BLaER1 treated with 17β-estradiol and CSF1 and Interleukin-3, amounts not matched to agents 10 nM and 100 nM (cell line): ENCODE measurements at regions not wholly inside any gene's neighbourhood (a gene's known extent, or its start where the extent isn't known, plus 50 kb on each side); places are given as distances from the start of the nearest gene placed in this dataset.

Experiments
- H3K27ac ChIP-seq, 11 experiments: shearing (Covaris generic); formaldehyde crosslinking; 2 replicates each; pipeline ENCODE4 v1.8.1; 2022
- H3K27me3 ChIP-seq, 11 experiments: shearing (Covaris generic); formaldehyde crosslinking; 2 replicates each; pipeline ENCODE4 v1.8.1; 2022
- H3K36me3 ChIP-seq, 11 experiments: shearing (Covaris generic); formaldehyde crosslinking; 2 replicates each; pipeline ENCODE4 v1.8.1; 2022
- H3K4me1 ChIP-seq, 10 experiments: shearing (Covaris generic); formaldehyde crosslinking; 2 replicates each; pipeline ENCODE4 v1.8.1; 2022
- H3K4me2 ChIP-seq, 11 experiments: shearing (Covaris generic); formaldehyde crosslinking; 2 replicates each; pipeline ENCODE4 v1.8.1; 2022
- H3K4me3 ChIP-seq, 10 experiments: shearing (Covaris generic); formaldehyde crosslinking; 2 replicates each; pipeline ENCODE4 v1.8.1; 2022
- H3K9ac ChIP-seq, 11 experiments: shearing (Covaris generic); formaldehyde crosslinking; 2 replicates each; pipeline ENCODE4 v1.8.1; 2022
- H3K9me3 ChIP-seq, 11 experiments: shearing (Covaris generic); formaldehyde crosslinking; replicated peaks in 1 of 11; 2 replicates each; pipeline ENCODE4 v1.8.1; 2022
- H4K20me1 ChIP-seq, 11 experiments: shearing (Covaris generic); formaldehyde crosslinking; 2 replicates each; pipeline ENCODE4 v1.8.1; 2022
- Cebpa-rat ChIP-seq, 11 experiments: shearing (Covaris generic); IDR thresholded peaks; 2 replicates each; pipeline ENCODE4 v1.8.1; 2022

DNA sequence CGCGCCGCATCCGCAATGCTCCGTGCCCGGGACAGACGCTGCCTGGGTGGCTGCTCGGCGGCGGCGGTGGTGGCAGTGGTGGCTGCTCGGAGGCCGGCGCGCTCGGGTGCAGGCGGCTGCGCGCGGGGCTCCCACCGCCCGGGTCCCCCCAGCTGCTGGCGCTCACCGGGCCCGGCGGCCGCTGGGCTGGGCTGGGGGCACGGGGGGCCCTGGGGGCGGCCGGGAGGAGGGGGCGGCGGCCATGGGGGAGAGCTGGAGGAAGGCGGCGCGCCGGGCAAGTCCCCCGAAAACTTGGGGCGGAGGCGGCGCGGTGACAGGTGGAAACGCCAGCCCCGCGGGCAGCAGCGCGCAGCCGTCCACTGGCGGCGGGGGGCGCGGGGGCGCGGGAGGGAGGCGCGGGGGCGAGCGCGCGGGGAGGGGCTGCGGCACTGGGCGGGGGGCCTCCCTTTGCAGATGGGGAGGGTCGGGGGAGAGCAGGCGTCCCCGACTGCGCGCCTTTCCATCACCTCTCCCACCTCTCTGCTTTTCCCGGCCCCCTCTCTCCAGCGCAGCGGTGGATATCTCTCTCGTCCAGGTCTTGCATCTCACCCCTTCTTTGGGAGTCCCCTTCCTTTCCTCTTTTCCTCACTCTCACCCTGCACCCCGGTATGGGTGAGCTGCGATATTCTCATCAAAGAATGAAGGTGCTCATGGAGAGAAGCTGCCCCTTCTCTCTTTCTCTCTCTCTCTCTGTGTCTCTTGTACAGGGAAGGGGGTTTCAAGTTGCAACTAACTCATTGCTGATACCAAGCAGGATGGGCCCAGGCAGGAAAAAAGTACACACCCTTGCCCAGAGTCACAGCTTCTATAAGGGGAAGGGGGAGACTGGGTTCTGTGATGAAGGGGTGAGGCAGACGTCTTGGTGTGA lies 83.7 kb upstream of the DHRSX start:
- H3K36me3 ChIP-seq = peaks cover 0 to 4% (median 0%) of the 10 kb centered on the region in 11 experiments; a peak in 1 of 22 replicates
- H3K27me3 ChIP-seq = peaks cover 80 to 88% (median 82%) of the 10 kb centered on the region in 11 experiments
- H3K4me2 ChIP-seq = peak overlapping the region in 10 of 11 experiments; percentile 32 to 66 (median 54); a peak in 15 of 22 replicates
- no peak overlapping the region for H3K9ac ChIP-seq
- no peak overlapping the region for H3K27ac ChIP-seq
- peaks cover 0 to 9% (median 4%) of the 10 kb centered on the region in 11 experiments; a peak in 8 of 22 replicates for H3K9me3 ChIP-seq
- peaks cover 30 to 60% (median 47%) of the 10 kb centered on the region in 11 experiments; a peak in 20 of 22 replicates for H4K20me1 ChIP-seq
- TF ChIP-seq Cebpa-rat (IDR thresholded peaks at IDR 0.05) = no peak
- H3K4me1 ChIP-seq = peaks cover 5 to 49% (median 10%) of the 10 kb centered on the region in 10 experiments; a peak in 16 of 20 replicates
- H3K4me3 ChIP-seq = peak overlapping the region in 5 of 10 experiments; percentile 6 to 54 (median 33); a peak in 3 of 20 replicates

- H3K9me3 ChIP-seq = peaks cover 0 to 9% (median 4%) of the 10 kb centered on the region in 11 experiments; a peak in 8 of 22 replicates
- no peak overlapping the region for H3K27ac ChIP-seq
- no peak overlapping the region for H3K9ac ChIP-seq
- peaks cover 30 to 60% (median 47%) of the 10 kb centered on the region in 11 experiments; a peak in 20 of 22 replicates for H4K20me1 ChIP-seq
- H3K27me3 ChIP-seq = peaks cover 80 to 92% (median 85%) of the 10 kb centered on the region in 11 experiments
- H3K4me3 ChIP-seq = peak overlapping the region in 6 of 10 experiments; percentile 6 to 54 (median 34); a peak in 6 of 20 replicates
- peaks cover 0 to 4% (median 0%) of the 10 kb centered on the region in 11 experiments; a peak in 1 of 22 replicates for H3K36me3 ChIP-seq
- peak overlapping the region; percentile 32 to 66 (median 53); a peak in 17 of 22 replicates for H3K4me2 ChIP-seq
- H3K4me1 ChIP-seq = peaks cover 5 to 50% (median 16%) of the 10 kb centered on the region in 10 experiments; a peak in 17 of 20 replicates
- TF ChIP-seq Cebpa-rat (IDR thresholded peaks at IDR 0.05) = no peak
Measured at GRCh38 chrX:2583194-2584162, 82.7 kb upstream of the DHRSX start.

GRCh38 chrX:2582667-2583066 lies 81.9 kb upstream of the DHRSX start:
- H3K4me3 ChIP-seq = no peak overlapping the region
- H3K9me3 ChIP-seq = peaks cover 0 to under 1% (median 0%) of the 10 kb centered on the region in 11 experiments; a peak in 1 of 22 replicates
- no peak for TF ChIP-seq Cebpa-rat (IDR thresholded peaks at IDR 0.05)
- H3K4me2 ChIP-seq = no peak overlapping the region
- H3K27ac ChIP-seq = no peak overlapping the region
- H3K27me3 ChIP-seq = peaks cover 75 to 86% (median 83%) of the 10 kb centered on the region in 11 experiments
- H3K36me3 ChIP-seq = peaks cover 0 to 4% (median 0%) of the 10 kb centered on the region in 11 experiments; a peak in 1 of 22 replicates
- H4K20me1 ChIP-seq = peaks cover 30 to 60% (median 47%) of the 10 kb centered on the region in 11 experiments; a peak in 20 of 22 replicates
- H3K4me1 ChIP-seq = peaks cover 5 to 57% (median 22%) of the 10 kb centered on the region in 10 experiments; a peak in 17 of 20 replicates
- no peak overlapping the region for H3K9ac ChIP-seq

DNA sequence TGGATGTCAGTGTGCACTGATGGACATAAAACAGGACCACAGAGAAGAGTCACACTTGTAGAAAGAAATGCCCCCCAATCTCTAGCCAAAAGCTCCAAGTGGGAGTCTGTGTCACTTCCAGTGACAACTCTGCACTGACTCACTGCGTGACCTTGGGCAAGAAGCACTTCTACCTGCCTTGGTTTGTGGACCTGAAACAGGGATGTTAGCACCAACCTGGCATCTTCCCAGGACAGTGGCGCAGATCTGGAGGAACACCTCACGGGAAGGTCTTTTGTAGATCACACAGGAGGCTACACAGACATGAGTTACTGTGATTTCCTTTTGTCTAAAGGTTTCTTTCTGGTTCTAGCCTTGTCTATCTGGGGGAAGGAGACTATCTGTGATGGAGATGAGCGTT lies 80.5 kb upstream of the DHRSX start:
- Histone ChIP-seq H3K36me3 (peaks cover 0 to 4% (median 0%) of the 10 kb centered on the region in 11 experiments; a peak in 1 of 22 replicates), H3K27ac (no peak overlapping the region), H3K4me2 (no peak overlapping the region), H3K4me1 (peaks cover 5 to 52% (median 22%) of the 10 kb centered on the region in 10 experiments; a peak in 17 of 20 replicates), H3K27me3 (peaks cover 62 to 73% (median 70%) of the 10 kb centered on the region in 11 experiments), H3K9me3 (no peaks in the 10 kb centered on the region), H3K4me3 (no peak overlapping the region), H3K9ac (no peak overlapping the region), H4K20me1 (peaks cover 29 to 56% (median 39%) of the 10 kb centered on the region in 11 experiments; a peak in 20 of 22 replicates)
- TF ChIP-seq Cebpa-rat (IDR thresholded peaks at IDR 0.05) = no peak

- Histone ChIP-seq H3K27ac (no peak overlapping the region), H4K20me1 (peaks cover 9 to 35% (median 20%) of the 10 kb centered on the region in 11 experiments; a peak in 15 of 22 replicates), H3K27me3 (peaks cover 37 to 49% (median 45%) of the 10 kb centered on the region in 11 experiments), H3K36me3 (no peaks in the 10 kb centered on the region), H3K4me1 (peaks cover 5 to 37% (median 22%) of the 10 kb centered on the region in 10 experiments; a peak in 17 of 20 replicates), H3K4me2 (peak overlapping the region; percentile 18 to 86 (median 78); a peak in 21 of 22 replicates), H3K4me3 (no peak overlapping the region), H3K9ac (no peak overlapping the region), H3K9me3 (no peaks in the 10 kb centered on the region)
- no peak for TF ChIP-seq Cebpa-rat (IDR thresholded peaks at IDR 0.05)
Measured at GRCh38 chrX:2578864-2579263, 78.1 kb upstream of the DHRSX start.

- H3K9ac ChIP-seq = no peak overlapping the region
- no peak for TF ChIP-seq Cebpa-rat (IDR thresholded peaks at IDR 0.05)
- H3K4me2 ChIP-seq = peak overlapping the region in 7 of 11 experiments; percentile 10 to 86 (median 79); a peak in 11 of 22 replicates
- H3K27ac ChIP-seq = no peak overlapping the region
- H4K20me1 ChIP-seq = peaks cover 1 to 26% (median 10%) of the 10 kb centered on the region in 11 experiments; a peak in 13 of 22 replicates
- no peak overlapping the region for H3K4me3 ChIP-seq
- no peaks in the 10 kb centered on the region for H3K36me3 ChIP-seq
- peaks cover 28 to 40% (median 36%) of the 10 kb centered on the region in 11 experiments for H3K27me3 ChIP-seq
- peaks cover 2 to 29% (median 20%) of the 10 kb centered on the region in 10 experiments; a peak in 17 of 20 replicates for H3K4me1 ChIP-seq
- H3K9me3 ChIP-seq = peaks cover 0 to 6% (median 0%) of the 10 kb centered on the region in 11 experiments; a peak in 6 of 22 replicates
Measured at GRCh38 chrX:2577844-2578466, 77.2 kb upstream of the DHRSX start.

GRCh38 chrX:2576793-2577192 lies 76.0 kb upstream of the DHRSX start:
- Histone ChIP-seq H3K27me3 (peaks cover 17 to 28% (median 25%) of the 10 kb centered on the region in 11 experiments), H4K20me1 (peaks cover 0 to 15% (median 1%) of the 10 kb centered on the region in 11 experiments; a peak in 6 of 22 replicates), H3K9me3 (peaks cover 0 to 13% (median 0%) of the 10 kb centered on the region in 11 experiments; a peak in 6 of 22 replicates), H3K9ac (no peak overlapping the region), H3K36me3 (no peaks in the 10 kb centered on the region), H3K4me3 (no peak overlapping the region), H3K27ac (no peak overlapping the region), H3K4me1 (peaks cover 0 to 28% (median 20%) of the 10 kb centered on the region in 10 experiments; a peak in 16 of 20 replicates), H3K4me2 (no peak overlapping the region)
- no peak for TF ChIP-seq Cebpa-rat (IDR thresholded peaks at IDR 0.05)
